ENCODE measurements at regions not wholly inside any gene's neighbourhood (a gene's known extent, or its start where the extent isn't known, plus 50 kb on each side); places are given as distances from the start of the nearest gene placed in this dataset.
A peak's percentile ranks its signal among the peaks of the same experiment; 100 is the strongest.

GRCh38 chr17:417691-418420 lies 65.2 kb upstream of the RPH3AL start:
- peaks cover 0 to 7% of the 10 kb centered on the region in 2 donors for H3K36me3 ChIP-seq (replicated peaks in 1 of 2)
- no peak overlapping the region for H3K4me3 ChIP-seq
- DNase-seq: no peak
- H3K27ac ChIP-seq: no peak overlapping the region
- peaks cover 2 to 3% of the 10 kb centered on the region in 2 donors for H3K4me1 ChIP-seq (replicated peaks in 1 of 2)
- TF ChIP-seq CTCF (IDR thresholded peaks at IDR 0.05) (no peak), POLR2A (IDR thresholded peaks at IDR 0.05) (no peak)
- intact Hi-C loops (cut with DNase I): no loop called here
- no peaks in the 10 kb centered on the region for H3K9me3 ChIP-seq (replicated peaks in 1 of 3)
- 85 to 88% (median 88%) methylated on average over 16 of the region's 16 CpGs for WGBS, 4 donors
- no peaks in the 10 kb centered on the region for H3K27me3 ChIP-seq

DNA sequence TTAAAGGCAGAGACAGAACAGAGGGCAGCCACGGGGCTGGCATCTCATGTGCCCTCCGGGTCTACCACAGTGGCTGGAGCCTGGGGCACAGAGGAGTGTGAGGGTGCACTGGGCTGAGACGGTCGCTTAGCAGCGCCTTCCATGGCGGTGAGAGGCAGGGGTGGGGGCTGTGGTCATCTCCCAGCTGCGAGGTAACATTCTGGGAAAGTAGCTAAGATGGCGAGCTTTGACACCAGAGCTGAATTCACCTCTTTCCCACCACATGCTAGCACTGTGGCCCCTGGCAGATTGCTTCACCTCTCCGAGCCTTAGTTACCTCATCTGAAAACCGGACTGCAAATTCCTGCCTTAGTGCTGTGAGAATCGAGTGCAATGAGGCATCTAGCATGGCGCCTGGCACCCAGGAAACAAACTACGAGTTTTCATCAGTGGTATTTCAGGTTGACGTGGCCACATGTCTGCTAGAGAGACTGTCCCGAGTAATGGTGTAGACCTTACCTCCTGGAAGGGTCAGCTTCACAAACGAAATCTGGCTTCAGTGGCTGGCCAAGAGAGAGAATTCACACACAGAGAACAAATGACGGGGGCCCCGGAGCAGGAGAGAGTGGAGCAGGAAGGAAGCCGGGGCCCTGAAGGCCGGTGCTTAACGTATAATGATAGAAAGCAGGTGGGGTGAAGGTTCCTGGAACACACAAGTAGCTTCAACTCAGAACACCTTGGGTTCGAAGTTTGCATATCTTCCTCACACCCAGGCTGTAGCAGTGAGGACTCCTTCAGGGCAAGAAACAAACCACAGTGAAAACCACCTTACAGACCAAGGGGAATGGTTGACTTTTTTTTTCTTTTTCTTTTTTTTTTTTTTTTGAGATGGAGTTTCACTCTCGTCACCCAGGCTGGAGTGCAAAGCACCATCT lies 63.9 kb upstream of the RPH3AL start:
- TF ChIP-seq POLR2A (IDR thresholded peaks at IDR 0.05) (no peak), CTCF (IDR thresholded peaks at IDR 0.05) (no peak)
- peaks cover 15 to 16% of the 10 kb centered on the region in 2 donors for H3K4me1 ChIP-seq (replicated peaks in 1 of 2)
- no peaks in the 10 kb centered on the region for H3K27me3 ChIP-seq
- no peaks in the 10 kb centered on the region for H3K9me3 ChIP-seq (replicated peaks in 1 of 3)
- H3K27ac ChIP-seq: no peak overlapping the region
- intact Hi-C loops (cut with DNase I): no loop called here
- no peak for DNase-seq
- 65 to 71% (median 68%) methylated on average over 17 to 23 of the region's 23 CpGs for WGBS, 4 donors
- peaks cover 0 to 7% of the 10 kb centered on the region in 2 donors for H3K36me3 ChIP-seq (replicated peaks in 1 of 2)
- no peak overlapping the region for H3K4me3 ChIP-seq

DNA sequence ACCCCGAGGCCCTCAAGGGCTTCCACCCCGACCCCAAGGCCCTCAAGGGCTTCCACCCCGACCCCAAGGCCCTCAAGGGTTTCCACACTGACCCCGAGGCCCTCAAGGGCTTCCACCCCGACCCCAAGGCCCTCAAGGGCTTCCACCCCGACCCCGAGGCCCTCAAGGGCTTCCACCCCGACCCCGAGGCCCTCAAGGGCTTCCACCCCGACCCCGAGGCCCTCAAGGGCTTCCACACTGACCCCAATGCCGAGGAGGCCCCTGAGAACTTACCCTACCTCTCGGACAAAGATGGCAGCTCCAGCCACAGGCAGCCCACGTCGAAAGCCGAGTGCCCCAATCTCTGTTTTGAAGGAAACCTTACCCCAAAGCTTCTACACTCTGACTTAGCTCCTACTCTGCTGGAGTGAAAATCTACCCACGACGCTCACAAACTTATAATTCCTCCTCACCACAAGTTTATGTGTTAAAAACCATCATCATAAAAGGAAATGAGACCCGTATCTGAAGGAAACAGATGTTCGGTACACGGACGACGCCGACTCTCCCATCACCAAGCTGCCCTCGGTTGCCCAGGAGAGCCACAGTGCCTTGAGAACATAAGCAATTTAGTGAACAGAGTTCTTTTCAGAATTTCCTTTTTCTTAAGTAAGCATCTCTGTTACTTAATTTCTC lies 61.2 kb upstream of the RPH3AL start:
- peak in 1 of 7 donors; percentile 7 for DNase-seq
- no peak overlapping the region for H3K4me3 ChIP-seq
- 68 to 86% (median 77%) methylated on average over 12 to 25 of the region's 25 CpGs for WGBS, 4 donors
- H3K27me3 ChIP-seq: no peaks in the 10 kb centered on the region
- H3K36me3 ChIP-seq (replicated peaks in 1 of 2): peaks cover 0 to 7% of the 10 kb centered on the region in 2 donors
- no peaks in the 10 kb centered on the region for H3K9me3 ChIP-seq (replicated peaks in 1 of 3)
- H3K27ac ChIP-seq: no peak overlapping the region
- no peak for TF ChIP-seq POLR2A (IDR thresholded peaks at IDR 0.05)
- TF ChIP-seq CTCF (IDR thresholded peaks at IDR 0.05): no peak
- intact Hi-C loops (cut with DNase I): loop anchor here (2.0 to 5.0 kb wide), 2 partner anchors 283 to 285 kb away; no protein-coding TSS in a partner anchor
- H3K4me1 ChIP-seq (replicated peaks in 1 of 2): peaks cover 24 to 26% of the 10 kb centered on the region in 2 donors

DNA sequence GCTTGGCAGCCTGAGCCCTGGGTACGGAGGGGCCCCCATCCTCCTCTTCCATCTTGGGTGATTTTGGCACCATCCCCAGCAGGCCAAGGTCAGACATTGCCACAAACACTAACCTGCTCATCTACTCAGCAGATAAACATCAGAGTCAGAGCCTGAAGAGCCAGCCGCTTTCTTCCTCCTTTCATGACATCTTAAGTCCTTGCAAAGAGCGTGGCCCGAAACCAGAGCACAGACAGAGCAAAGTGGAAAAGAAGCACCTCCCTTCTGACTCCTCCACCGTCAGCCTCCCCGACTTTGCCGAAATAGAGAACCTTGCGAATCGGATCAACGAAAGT lies 60.4 kb upstream of the RPH3AL start:
- Histone ChIP-seq H3K4me3 (no peak overlapping the region), H3K4me1 (replicated peaks in 1 of 2) (peaks cover 24 to 26% of the 10 kb centered on the region in 2 donors), H3K27me3 (no peaks in the 10 kb centered on the region), H3K27ac (peak overlapping the region in 1 of 5 donors; percentile 15), H3K9me3 (replicated peaks in 1 of 3) (no peaks in the 10 kb centered on the region), H3K36me3 (replicated peaks in 1 of 2) (peaks cover 0 to 7% of the 10 kb centered on the region in 2 donors)
- WGBS, 4 donors: 63 to 76% (median 69%) methylated on average over 9 to 10 of the region's 10 CpGs
- TF ChIP-seq CTCF (IDR thresholded peaks at IDR 0.05) (no peak), POLR2A (IDR thresholded peaks at IDR 0.05) (no peak)
- peak in 4 of 7 donors; percentile 20 to 34 (median 28) for DNase-seq
- intact Hi-C loops (cut with DNase I): loop anchor here (2.0 to 5.0 kb wide), 2 partner anchors 284 to 286 kb away; no protein-coding TSS in a partner anchor

Data from adrenal gland (tissue), 9 donors.